ENCODE measurements at regions not wholly inside any gene's neighbourhood (a gene's known extent, or its start where the extent isn't known, plus 50 kb on each side); places are given as distances from the start of the nearest gene placed in this dataset.
"Not testable (repeated sequence)": the region's sequence is repeated elsewhere in the genome, so short reads cannot be mapped to it uniquely, and the experiment has no call there.

GRCh38 chr17:53463363-53463762 lies 359.4 kb upstream of the KIF2B start:
- Histone ChIP-seq H3K27me3 (ENCODE audit: control insufficient read depth in 2 of 2, insufficient read depth in 2 of 2, low read length in 2 of 2) (no peaks in the 10 kb centered on the region), H3K9me3 (replicated peaks in 1 of 2; ENCODE audit: control insufficient read depth in 1 of 2, insufficient read depth in 1 of 2, low read length in 2 of 2) (peaks cover 2 to 4% of the 10 kb centered on the region in 2 donors), H3K27ac (ENCODE audit: low read depth in 1 of 2, low read length in 2 of 2) (no peak overlapping the region), H3K9ac (ENCODE audit: insufficient read depth, low read length, poor library complexity, severe bottlenecking) (no peak overlapping the region), H3K36me3 (replicated peaks in 1 of 2; ENCODE audit: control insufficient read depth in 1 of 2, insufficient read depth in 2 of 2, low read length in 2 of 2) (no peaks in the 10 kb centered on the region), H3K4me1 (ENCODE audit: control insufficient read depth in 1 of 2, insufficient read depth in 2 of 2, low read length in 2 of 2) (no peaks in the 10 kb centered on the region), H2AFZ (ENCODE audit: insufficient read depth, low read depth, low read length, poor library complexity, severe bottlenecking) (no peak overlapping the region), H4K20me1 (ENCODE audit: insufficient read depth, low read length) (no peaks in the 10 kb centered on the region), H3K79me2 (ENCODE audit: insufficient read depth, low read length) (no peaks in the 10 kb centered on the region), H3K4me3 (replicated peaks in 1 of 3; ENCODE audit: low read depth in 2 of 3, low read length in 3 of 3) (no peak overlapping the region), H3K4me2 (replicated peaks; ENCODE audit: extremely low read depth, low read length, poor library complexity, severe bottlenecking) (no peak overlapping the region)
- no peak overlapping the region for H3K4me3 Mint-ChIP-seq
- no CpG with 5 or more reads among the region's 2 CpGs for WGBS (ENCODE audit: insufficient coverage)
- no peak overlapping the region for H3K27ac Mint-ChIP-seq
- no peaks in the 10 kb centered on the region for H3K4me1 Mint-ChIP-seq
- intact Hi-C loops (cut with micrococcal nuclease) = no loop called here
- no peaks in the 10 kb centered on the region for H3K27me3 Mint-ChIP-seq (ENCODE audit: low read depth in 3 of 3)
- H3K36me3 Mint-ChIP-seq = no peaks in the 10 kb centered on the region
- TF ChIP-seq CTCF (IDR thresholded peaks at IDR 0.05) = no peak
- peaks cover 0 to 10% (median 7%) of the 10 kb centered on the region in 7 donors for H3K9me3 Mint-ChIP-seq
- DNase-seq = no peak

GRCh38 chr17:53462393-53462811 lies 360.3 kb upstream of the KIF2B start:
- Mint-ChIP-seq H3K27me3 (ENCODE audit: low read depth in 3 of 3) (no peaks in the 10 kb centered on the region), H3K36me3 (no peaks in the 10 kb centered on the region), H3K4me1 (no peaks in the 10 kb centered on the region), H3K4me3 (no peak overlapping the region), H3K27ac (no peak overlapping the region), H3K9me3 (peaks cover 0 to 11% (median 11%) of the 10 kb centered on the region in 7 donors)
- Histone ChIP-seq H3K9me3 (replicated peaks in 1 of 2; ENCODE audit: control insufficient read depth in 1 of 2, insufficient read depth in 1 of 2, low read length in 2 of 2) (peaks cover 6 to 11% of the 10 kb centered on the region in 2 donors), H3K4me1 (ENCODE audit: control insufficient read depth in 1 of 2, insufficient read depth in 2 of 2, low read length in 2 of 2) (no peaks in the 10 kb centered on the region), H3K36me3 (replicated peaks in 1 of 2; ENCODE audit: control insufficient read depth in 1 of 2, insufficient read depth in 2 of 2, low read length in 2 of 2) (no peaks in the 10 kb centered on the region), H3K9ac (ENCODE audit: insufficient read depth, low read length, poor library complexity, severe bottlenecking) (no peak overlapping the region), H3K79me2 (ENCODE audit: insufficient read depth, low read length) (no peaks in the 10 kb centered on the region), H4K20me1 (ENCODE audit: insufficient read depth, low read length) (no peaks in the 10 kb centered on the region), H2AFZ (ENCODE audit: insufficient read depth, low read depth, low read length, poor library complexity, severe bottlenecking) (no peak overlapping the region), H3K4me3 (replicated peaks in 1 of 3; ENCODE audit: low read depth in 2 of 3, low read length in 3 of 3) (no peak overlapping the region), H3K27ac (ENCODE audit: low read depth in 1 of 2, low read length in 2 of 2) (no peak overlapping the region), H3K27me3 (ENCODE audit: control insufficient read depth in 2 of 2, insufficient read depth in 2 of 2, low read length in 2 of 2) (no peaks in the 10 kb centered on the region), H3K4me2 (replicated peaks; ENCODE audit: extremely low read depth, low read length, poor library complexity, severe bottlenecking) (no peak overlapping the region)
- intact Hi-C loops (cut with micrococcal nuclease) = no loop called here
- no peak for TF ChIP-seq CTCF (IDR thresholded peaks at IDR 0.05)
- WGBS (ENCODE audit: insufficient coverage) = no CpG with 5 or more reads among the region's 1 CpG
- DNase-seq = no peak

GRCh38 chr17:53455943-53456342 lies 366.8 kb upstream of the KIF2B start:
- H3K4me2 ChIP-seq (replicated peaks; ENCODE audit: extremely low read depth, low read length, poor library complexity, severe bottlenecking); H3K27me3 ChIP-seq (ENCODE audit: control insufficient read depth in 2 of 2, insufficient read depth in 2 of 2, low read length in 2 of 2); H3K27me3 Mint-ChIP-seq (ENCODE audit: low read depth in 3 of 3); H3K27ac ChIP-seq (ENCODE audit: low read depth in 1 of 2, low read length in 2 of 2); DNase-seq; intact Hi-C loops (cut with micrococcal nuclease); H3K36me3 ChIP-seq (replicated peaks in 1 of 2; ENCODE audit: control insufficient read depth in 1 of 2, insufficient read depth in 2 of 2, low read length in 2 of 2); H3K79me2 ChIP-seq (ENCODE audit: insufficient read depth, low read length); H3K4me1 ChIP-seq (ENCODE audit: control insufficient read depth in 1 of 2, insufficient read depth in 2 of 2, low read length in 2 of 2); H3K4me3 Mint-ChIP-seq; H3K36me3 Mint-ChIP-seq; H3K9ac ChIP-seq (ENCODE audit: insufficient read depth, low read length, poor library complexity, severe bottlenecking); H4K20me1 ChIP-seq (ENCODE audit: insufficient read depth, low read length); H3K4me3 ChIP-seq (replicated peaks in 1 of 3; ENCODE audit: low read depth in 2 of 3, low read length in 3 of 3); H3K27ac Mint-ChIP-seq; H3K4me1 Mint-ChIP-seq; H2AFZ ChIP-seq (ENCODE audit: insufficient read depth, low read depth, low read length, poor library complexity, severe bottlenecking): not testable (repeated sequence)
- peaks cover 0 to 14% (median 11%) of the 10 kb centered on the region in 7 donors for H3K9me3 Mint-ChIP-seq
- peaks cover 10 to 11% of the 10 kb centered on the region in 2 donors for H3K9me3 ChIP-seq (replicated peaks in 1 of 2; ENCODE audit: control insufficient read depth in 1 of 2, insufficient read depth in 1 of 2, low read length in 2 of 2)
- no CpG with 5 or more reads among the region's 3 CpGs for WGBS (ENCODE audit: insufficient coverage)
